Fibroblast of lung (primary cell): ENCODE measurements at regions not wholly inside any gene's neighbourhood (a gene's known extent, or its start where the extent isn't known, plus 50 kb on each side); places are given as distances from the start of the nearest gene placed in this dataset.

ENCODE experiments used
- EZH2 ChIP-seq: IDR thresholded peaks from 2 replicates; pipeline ENCODE4 v1.5.1; 2012; ENCODE audit warnings: low read length, control low read depth, mild to moderate bottlenecking; ENCODE audit errors: missing control alignments
- TF ChIP-seq, protein P1 (sequence below), 2 donors: IDR thresholded peaks in 1 of 2; conservative IDR thresholded peaks in 1 of 2; 1 replicate in 1 of 2; 2 replicates in 1 of 2; pipeline ENCODE4 v1.5.1; 2011 to 2012; ENCODE audit warnings: low read length in 2 of 2, control low read depth in 1 of 2, inconsistent platforms in 1 of 2, low read depth in 1 of 2, mild to moderate bottlenecking in 1 of 2

DNA sequence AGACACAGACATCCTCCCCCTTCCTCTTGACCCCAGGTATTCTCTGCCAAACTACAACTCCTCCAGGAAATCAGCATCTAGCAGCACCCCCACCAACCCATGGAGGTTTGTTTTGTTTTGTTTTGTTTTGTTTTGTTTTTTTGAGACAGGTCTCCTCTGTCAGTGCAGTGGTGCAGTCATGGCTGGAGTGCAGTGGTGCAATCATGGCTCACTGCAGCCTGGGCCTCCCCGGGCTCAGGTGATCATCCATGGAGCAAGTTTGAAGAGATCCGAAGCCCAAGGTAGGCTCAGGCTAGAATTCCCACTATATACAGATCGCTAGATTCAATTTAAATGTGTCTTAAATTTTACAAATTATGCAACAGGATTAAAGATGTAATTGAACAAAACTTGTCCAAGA is 518.2 kb upstream of the ARID1B start:
- TF ChIP-seq, protein P1, sequence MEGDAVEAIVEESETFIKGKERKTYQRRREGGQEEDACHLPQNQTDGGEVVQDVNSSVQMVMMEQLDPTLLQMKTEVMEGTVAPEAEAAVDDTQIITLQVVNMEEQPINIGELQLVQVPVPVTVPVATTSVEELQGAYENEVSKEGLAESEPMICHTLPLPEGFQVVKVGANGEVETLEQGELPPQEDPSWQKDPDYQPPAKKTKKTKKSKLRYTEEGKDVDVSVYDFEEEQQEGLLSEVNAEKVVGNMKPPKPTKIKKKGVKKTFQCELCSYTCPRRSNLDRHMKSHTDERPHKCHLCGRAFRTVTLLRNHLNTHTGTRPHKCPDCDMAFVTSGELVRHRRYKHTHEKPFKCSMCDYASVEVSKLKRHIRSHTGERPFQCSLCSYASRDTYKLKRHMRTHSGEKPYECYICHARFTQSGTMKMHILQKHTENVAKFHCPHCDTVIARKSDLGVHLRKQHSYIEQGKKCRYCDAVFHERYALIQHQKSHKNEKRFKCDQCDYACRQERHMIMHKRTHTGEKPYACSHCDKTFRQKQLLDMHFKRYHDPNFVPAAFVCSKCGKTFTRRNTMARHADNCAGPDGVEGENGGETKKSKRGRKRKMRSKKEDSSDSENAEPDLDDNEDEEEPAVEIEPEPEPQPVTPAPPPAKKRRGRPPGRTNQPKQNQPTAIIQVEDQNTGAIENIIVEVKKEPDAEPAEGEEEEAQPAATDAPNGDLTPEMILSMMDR (conservative IDR thresholded peaks at IDR 0.05 in 1 of 2, IDR thresholded peaks at IDR 0.05 in 1 of 2; ENCODE audit: low read depth in 1 of 2, low read length in 2 of 2) = no peak
- no peak for TF ChIP-seq EZH2
